Lung (tissue), 11 donors: ENCODE measurements at regions not wholly inside any gene's neighbourhood (a gene's known extent, or its start where the extent isn't known, plus 50 kb on each side); places are given as distances from the start of the nearest gene placed in this dataset.

Experiments
- ATAC-seq: fragments of 200-7000 bp; cut with Tn5 transposase; one replicate; pipeline ENCODE4 v1.9.1; 2020; ENCODE audit warnings: moderate number of reproducible peaks; ENCODE audit not compliant: insufficient read depth, low FRiP score
- DNase-seq, 3 donors: peaks; one replicate each; pipeline ENCODE4 v3.0.0-alpha.2; 2013 to 2017
- H3K27ac ChIP-seq, 2 donors: one replicate each; pipeline ENCODE4 v1.5.1; 2013; ENCODE audit warnings: mild to moderate bottlenecking in 2 of 2, moderate library complexity in 2 of 2, control low read depth in 1 of 2, inconsistent platforms in 1 of 2, low read depth in 1 of 2, low read length in 1 of 2
- H3K27me3 ChIP-seq, 3 donors: one replicate each; pipeline ENCODE4 v1.5.1; 2013; ENCODE audit warnings: low read length in 2 of 3; ENCODE audit not compliant: control insufficient read depth in 3 of 3, insufficient read depth in 3 of 3
- H3K36me3 ChIP-seq, 4 donors: one replicate each; pipeline ENCODE4 v1.5.1; 2013; ENCODE audit warnings: low read length in 4 of 4, mild to moderate bottlenecking in 1 of 4, moderate library complexity in 1 of 4; ENCODE audit not compliant: control insufficient read depth in 4 of 4, insufficient read depth in 4 of 4
- H3K4me1 ChIP-seq, 5 donors: one replicate each; pipeline ENCODE4 v1.5.1; 2013; ENCODE audit warnings: low read length in 5 of 5, mild to moderate bottlenecking in 2 of 5, moderate library complexity in 1 of 5; ENCODE audit not compliant: control insufficient read depth in 5 of 5, insufficient read depth in 5 of 5
- H3K4me3 ChIP-seq: one replicate; pipeline ENCODE4 v1.5.1; 2013; ENCODE audit warnings: mild to moderate bottlenecking, control low read depth, moderate library complexity
- H3K9ac ChIP-seq, 2 donors: one replicate each; pipeline ENCODE4 v1.5.1; 2013; ENCODE audit warnings: low read length in 2 of 2, control low read depth in 1 of 2; ENCODE audit not compliant: insufficient read depth in 1 of 2
- H3K9me3 ChIP-seq, 4 donors: one replicate each; pipeline ENCODE4 v1.5.1; 2013; ENCODE audit warnings: low read length in 3 of 4, mild to moderate bottlenecking in 1 of 4, moderate library complexity in 1 of 4; ENCODE audit not compliant: control insufficient read depth in 4 of 4, insufficient read depth in 3 of 4
- CTCF ChIP-seq: IDR thresholded peaks from 2 replicates; pipeline ENCODE4 v1.5.1; 2012; ENCODE audit warnings: mild to moderate bottlenecking; ENCODE audit errors: control extremely low read depth, extremely low read depth
- WGBS, 2 donors: extraction: QIAGEN DNeasy Blood & Tissue Kit; methylation state at CpG; one replicate each; pipeline ENCODE4 v1.1.7; 2013; 5-methylcytosine and 5-hydroxymethylcytosine counted together
- donor health status: control.
- donor health status: control.
- donor health status: Bipolar disorder and iron deficiency.
- donor health status: healthy.
- donor health status: DM: yes; HTN: yes; CAD: no.

GRCh38 chr1:163813251-163813650, 491.5 kb downstream of the NUF2 start:
- no peak for DNase-seq
- no peak for TF ChIP-seq CTCF
- 82 to 87% methylated on average over 2 of the region's 2 CpGs for WGBS, 2 donors

GRCh38 chr1:163820226-163820625, 498.5 kb downstream of the NUF2 start:
- no peak overlapping the region for H3K9ac ChIP-seq
- peaks cover 0 to 3% (median 0%) of the 10 kb centered on the region in 5 donors for H3K4me1 ChIP-seq
- no peak overlapping the region for H3K4me3 ChIP-seq
- no peak overlapping the region for H3K27ac ChIP-seq
- TF ChIP-seq CTCF, result no peak
- no peaks in the 10 kb centered on the region for H3K36me3 ChIP-seq
- ATAC-seq, result no peak
- H3K9me3 ChIP-seq, result peaks cover 0 to under 1% (median 0%) of the 10 kb centered on the region in 4 donors
- no peaks in the 10 kb centered on the region for H3K27me3 ChIP-seq
- peak in 1 of 3 donors; percentile 17 for DNase-seq

More at GRCh38 chr1:163813251-163813650, 491.5 kb downstream of the NUF2 start:
- no peaks in the 10 kb centered on the region for H3K27me3 ChIP-seq
- no peak overlapping the region for H3K9ac ChIP-seq
- no peak overlapping the region for H3K27ac ChIP-seq
- no peaks in the 10 kb centered on the region for H3K9me3 ChIP-seq
- no peak overlapping the region for H3K4me3 ChIP-seq
- no peak for ATAC-seq
- H3K36me3 ChIP-seq, result no peaks in the 10 kb centered on the region
- no peaks in the 10 kb centered on the region for H3K4me1 ChIP-seq

- H3K9ac ChIP-seq, result no peak overlapping the region
- peaks cover 0 to 2% (median 0%) of the 10 kb centered on the region in 4 donors for H3K9me3 ChIP-seq
- WGBS, 2 donors, result 60 to 67% methylated on average over 1 of the region's 1 CpG
- DNase-seq (peak in 2 of 3 donors; percentile 17 to 22), ATAC-seq (no peak)
- TF ChIP-seq CTCF, result no peak
- H3K27ac ChIP-seq, result no peak overlapping the region
- H3K4me3 ChIP-seq, result no peak overlapping the region
- peaks cover 0 to 3% (median 0%) of the 10 kb centered on the region in 5 donors for H3K4me1 ChIP-seq
- H3K27me3 ChIP-seq, result no peaks in the 10 kb centered on the region
- H3K36me3 ChIP-seq, result no peaks in the 10 kb centered on the region
Measured at GRCh38 chr1:163820766-163821165, 499.0 kb downstream of the NUF2 start.

- peaks cover 0 to 2% (median 0%) of the 10 kb centered on the region in 4 donors for H3K9me3 ChIP-seq
- no peak overlapping the region for H3K4me3 ChIP-seq
- peaks cover 0 to 3% (median 0%) of the 10 kb centered on the region in 5 donors for H3K4me1 ChIP-seq
- no peaks in the 10 kb centered on the region for H3K36me3 ChIP-seq
- no peak for TF ChIP-seq CTCF
- ATAC-seq, result no peak
- H3K27me3 ChIP-seq, result no peaks in the 10 kb centered on the region
- no peak overlapping the region for H3K9ac ChIP-seq
- no peak for DNase-seq
- H3K27ac ChIP-seq, result no peak overlapping the region
Measured at GRCh38 chr1:163821679-163822078, 499.9 kb downstream of the NUF2 start.
